PC-9 (cell line): ENCODE measurements at regions not wholly inside any gene's neighbourhood (a gene's known extent, or its start where the extent isn't known, plus 50 kb on each side); places are given as distances from the start of the nearest gene placed in this dataset.

Source experiments
- BruUV-seq: library from RNA; stranded (reverse); fragments of 400-500 nt; replicated peaks from 2 replicates; lab custom pipeline; 2021; lab: Mats Ljungman, UMichigan
- CTCF ChIA-PET: fragments of 300-600 bp; sonication (Branson Sonifier 250); formaldehyde crosslinking; loops from one replicate; lab custom pipeline; 2022; ENCODE audit warnings: antibody characterized with exemption; lab: Charles Lee
- POLR2A ChIA-PET: fragments of 300-600 bp; sonication (Branson Sonifier 250); formaldehyde crosslinking; loops from one replicate; lab custom pipeline; 2022; ENCODE audit warnings: antibody characterized with exemption; ENCODE audit not compliant: unreplicated experiment; lab: Charles Lee
- DNase-seq, 2 experiments: peaks; one replicate each; pipeline versions ENCODE4 v3.0.0 to v3.0.0-alpha.2; 2015 to 2022; ENCODE audit warnings: mixed read lengths in 1 of 2
- H2AFZ ChIP-seq: fragments of 200-600 bp; sonication (generic); 2 replicates; pipeline ENCODE4 v1.8.1; 2017; ENCODE audit warnings: antibody characterized with exemption
- H3F3A ChIP-seq: fragments of 200-600 bp; sonication (generic); 2 replicates; pipeline ENCODE4 v1.8.1; 2017; ENCODE audit warnings: antibody characterized with exemption, mild to moderate bottlenecking, low read depth; ENCODE audit not compliant: insufficient read depth
- H3K27ac ChIP-seq: fragments of 200-600 bp; sonication (generic); 2 replicates; pipeline ENCODE4 v1.6.1; 2016; ENCODE audit warnings: mixed run types
- H3K27me3 ChIP-seq: fragments of 200-600 bp; sonication (generic); 2 replicates; pipeline ENCODE4 v1.6.1; 2016; ENCODE audit warnings: low read depth, mixed run types; ENCODE audit not compliant: insufficient read depth
- H3K36me3 ChIP-seq: fragments of 200-600 bp; sonication (generic); 2 replicates; pipeline ENCODE4 v1.6.1; 2016; ENCODE audit warnings: low read depth, mixed run types
- H3K4me1 ChIP-seq: fragments of 200-600 bp; sonication (generic); replicated peaks from 2 replicates; pipeline ENCODE4 v1.6.1; 2016; ENCODE audit warnings: mixed run types; ENCODE audit not compliant: insufficient read depth
- H3K4me2 ChIP-seq: fragments of 200-600 bp; sonication (generic); 2 replicates; pipeline ENCODE4 v1.6.1; 2017; ENCODE audit warnings: mixed run types
- H3K4me3 ChIP-seq: fragments of 200-600 bp; sonication (generic); 2 replicates; pipeline ENCODE4 v1.6.1; 2016; ENCODE audit warnings: mixed run types
- H3K79me2 ChIP-seq: fragments of 200-600 bp; sonication (generic); 2 replicates; pipeline ENCODE4 v1.6.1; 2017; ENCODE audit warnings: low read depth, mixed run types
- H3K9me2 ChIP-seq: fragments of 200-600 bp; sonication (generic); 2 replicates; pipeline ENCODE4 v1.8.1; 2017; ENCODE audit warnings: mild to moderate bottlenecking; ENCODE audit not compliant: insufficient read depth
- H3K9me3 ChIP-seq: fragments of 200-600 bp; sonication (generic); 2 replicates; pipeline ENCODE4 v1.8.1; 2016; ENCODE audit warnings: low read depth; ENCODE audit not compliant: insufficient read depth
- H4K20me1 ChIP-seq: fragments of 200-600 bp; sonication (generic); 2 replicates; pipeline ENCODE4 v1.8.1; 2017; ENCODE audit not compliant: insufficient read depth
- CTCF ChIP-seq: fragments of 200-600 bp; sonication (generic); conservative IDR thresholded peaks from 2 replicates; pipeline ENCODE4 v1.6.1; 2017; ENCODE audit warnings: mixed run types, antibody characterized with exemption, mild to moderate bottlenecking, moderate library complexity
- EZH2 ChIP-seq: fragments of 200-600 bp; sonication (generic); IDR thresholded peaks from 2 replicates; pipeline ENCODE4 v1.8.0; 2017; ENCODE audit warnings: antibody characterized with exemption, low read depth
- intact Hi-C: fragments of 100-400 bp; cut with micrococcal nuclease; formaldehyde crosslinking; loops from one replicate; pipeline ENCODE4 v1.10.0; 2022; ENCODE audit not compliant: unreplicated experiment

DNA sequence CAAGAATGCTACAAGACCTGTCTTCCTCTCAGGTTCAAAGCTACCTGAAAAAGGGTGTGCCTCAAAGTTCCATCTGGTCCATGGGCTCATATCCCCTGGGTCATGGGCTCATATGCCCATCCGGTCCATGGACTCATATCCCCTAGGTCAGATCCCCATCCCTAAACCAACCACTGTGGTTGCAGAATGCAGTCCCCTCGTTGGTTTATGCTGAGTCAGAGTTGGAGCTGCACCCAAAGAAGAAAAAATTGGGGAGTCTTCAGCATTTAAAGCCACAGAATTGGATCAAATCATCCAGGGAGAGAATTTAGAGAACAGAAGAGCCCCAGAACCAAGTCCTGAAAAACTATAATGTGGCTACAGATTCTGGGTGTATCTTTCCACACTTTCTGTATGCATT is 71.5 kb upstream of the IL12A start:
- no peaks in the 10 kb centered on the region for H3K36me3 ChIP-seq
- ChIA-PET CTCF (no interaction called here), POLR2A (no interaction called here)
- H3K9me3 ChIP-seq, result 0 out of 2 replicates have a peak, but pooled peaks cover 3% of the 10 kb centered on the region
- no peak overlapping the region for H3K4me2 ChIP-seq
- peaks cover 5% of the 10 kb centered on the region; the same call in 1 of the 2 replicates for H3F3A ChIP-seq
- TF ChIP-seq CTCF, result no peak
- TF ChIP-seq EZH2, result no peak
- no TSS peak for BruUV-seq
- H3K4me1 ChIP-seq, result peaks cover 13% of the 10 kb centered on the region
- H3K27ac ChIP-seq, result no peak overlapping the region
- H4K20me1 ChIP-seq, result no peaks in the 10 kb centered on the region
- intact Hi-C loops, result no loop called here
- H3K4me3 ChIP-seq, result no peak overlapping the region
- H3K9me2 ChIP-seq, result no peaks in the 10 kb centered on the region
- 0 out of 2 replicates have a peak overlapping the region, but pooled peaks have one; percentile 26 for H2AFZ ChIP-seq
- H3K79me2 ChIP-seq, result no peaks in the 10 kb centered on the region
- no peak for DNase-seq
- no peaks in the 10 kb centered on the region for H3K27me3 ChIP-seq

- POLR2A ChIA-PET, result no interaction called here
- intact Hi-C loops, result no loop called here
These were observed 68.8 kb upstream of the IL12A start for GRCh38 chr3:159919873-159920272.

DNA sequence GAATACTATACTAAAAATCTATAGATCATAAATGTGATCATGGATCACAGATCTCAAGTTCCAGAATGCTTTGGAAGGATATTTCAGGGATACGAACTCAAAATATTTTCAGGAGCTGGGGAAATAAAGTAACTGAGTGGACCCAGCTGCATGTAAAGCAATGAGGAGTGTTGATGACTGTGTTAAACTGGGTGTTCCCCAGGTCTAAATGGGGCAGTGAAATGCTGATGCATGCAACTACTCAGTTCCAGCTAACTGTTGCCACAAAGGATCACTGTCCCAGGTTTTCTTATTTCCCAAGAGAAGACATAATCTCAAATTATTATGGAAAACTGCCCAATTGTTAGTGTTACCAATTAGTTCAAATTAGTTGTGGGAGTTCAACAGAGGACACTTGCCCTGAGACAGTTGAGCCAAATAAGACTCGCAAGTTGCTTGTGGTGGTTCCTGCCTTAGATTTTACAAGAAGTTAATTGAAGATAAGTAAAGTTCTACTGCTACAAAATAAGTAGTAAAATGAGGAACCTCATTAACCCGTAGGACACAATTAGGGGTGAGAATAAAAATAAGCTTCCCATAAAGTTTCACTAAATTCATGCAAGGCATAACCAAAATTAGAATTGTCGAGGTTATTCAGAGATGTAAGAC is 66.3 kb upstream of the IL12A start:
- Histone ChIP-seq H3K36me3 (no peaks in the 10 kb centered on the region), H3K9me2 (no peaks in the 10 kb centered on the region), H3K79me2 (no peaks in the 10 kb centered on the region), H3K9me3 (0 out of 2 replicates have a peak, but pooled peaks cover 3% of the 10 kb centered on the region), H3K4me2 (no peak overlapping the region), H2AFZ (no peak overlapping the region), H3F3A (peaks cover 16% of the 10 kb centered on the region), H3K4me3 (no peak overlapping the region), H3K27me3 (no peaks in the 10 kb centered on the region), H4K20me1 (no peaks in the 10 kb centered on the region), H3K27ac (no peak overlapping the region), H3K4me1 (peaks cover 21% of the 10 kb centered on the region)
- POLR2A ChIA-PET, result no interaction called here
- BruUV-seq, result no TSS peak
- no peak for TF ChIP-seq EZH2
- TF ChIP-seq CTCF, result no peak
- intact Hi-C loops, result no loop called here
- DNase-seq, result no peak
- CTCF ChIA-PET, result no interaction called here

More at GRCh38 chr3:159919873-159920272, 68.8 kb upstream of the IL12A start:
- H3F3A ChIP-seq, result peaks cover 5% of the 10 kb centered on the region; the same call in 1 of the 2 replicates
- H3K27me3 ChIP-seq, result no peaks in the 10 kb centered on the region
- no peaks in the 10 kb centered on the region for H4K20me1 ChIP-seq
- H3K4me1 ChIP-seq, result peaks cover 9% of the 10 kb centered on the region
- no peak overlapping the region for H2AFZ ChIP-seq
- H3K79me2 ChIP-seq, result no peaks in the 10 kb centered on the region
- DNase-seq, result no peak
- no peak overlapping the region for H3K4me3 ChIP-seq
- TF ChIP-seq EZH2, result no peak
- no peak for TF ChIP-seq CTCF
- no peaks in the 10 kb centered on the region for H3K9me2 ChIP-seq
- no TSS peak for BruUV-seq
- 0 out of 2 replicates have a peak, but pooled peaks cover 3% of the 10 kb centered on the region for H3K9me3 ChIP-seq
- CTCF ChIA-PET, result interaction anchor here (0.6 kb wide), 1 partner anchor 90 kb away, joined by 5 read pairs; no protein-coding TSS in a partner anchor
- H3K36me3 ChIP-seq, result no peaks in the 10 kb centered on the region
- no peak overlapping the region for H3K4me2 ChIP-seq
- H3K27ac ChIP-seq, result peak overlapping the region; percentile 16
